Prostate gland (tissue), 2 donors: ENCODE measurements at regions not wholly inside any gene's neighbourhood (a gene's known extent, or its start where the extent isn't known, plus 50 kb on each side); places are given as distances from the start of the nearest gene placed in this dataset.
A peak's percentile ranks its signal among the peaks of the same experiment; 100 is the strongest.

Source experiments
- DNase-seq: peaks from one replicate; pipeline ENCODE4 v3.0.0-alpha.2; 2019; ENCODE audit warnings: low spot score
- H3K27ac ChIP-seq, 2 donors: fragments of 200-600 bp; sonication (generic); 2 replicates each; pipeline ENCODE4 v1.5.1; 2017 to 2019
- H3K27me3 ChIP-seq: fragments of 200-600 bp; sonication (generic); replicated peaks from 2 replicates; pipeline ENCODE4 v1.5.1; 2019; ENCODE audit not compliant: insufficient read depth
- H3K36me3 ChIP-seq, 2 donors: fragments of 200-600 bp; sonication (generic); 1 replicate in 1 of 2; 2 replicates in 1 of 2; pipeline versions ENCODE4 v1.5.1 to v1.8.1; 2017 to 2019
- H3K4me1 ChIP-seq: fragments of 200-600 bp; sonication (generic); replicated peaks from 2 replicates; pipeline ENCODE4 v1.5.1; 2019
- H3K4me3 ChIP-seq, 2 donors: fragments of 200-600 bp; sonication (generic); 2 replicates each; pipeline ENCODE4 v1.5.1; 2017 to 2019
- H3K9me3 ChIP-seq: fragments of 200-600 bp; sonication (generic); 2 replicates; pipeline ENCODE4 v1.5.1; 2017
- POLR2A ChIP-seq: fragments of 450-650 bp; IDR thresholded peaks from one replicate; pipeline ENCODE4 v1.6.1; 2016; ENCODE audit warnings: antibody characterized with exemption, mild to moderate bottlenecking
- POLR2AphosphoS5 ChIP-seq: sonication (generic); formaldehyde crosslinking; IDR thresholded peaks from one replicate; pipeline ENCODE4 v1.6.1; 2017; ENCODE audit warnings: antibody characterized with exemption
- WGBS: methylation state at CpG from one replicate; pipeline ENCODE4 v1.1.5; 2018; 5-methylcytosine and 5-hydroxymethylcytosine counted together
- intact Hi-C: fragments of 100-400 bp; cut with DNase I; formaldehyde crosslinking; loops from one replicate; pipeline ENCODE4 v1.14.2; 2022
- TF ChIP-seq, protein P1 (sequence below), 4 experiments: fragments of 200-600 bp in 2 of 4; fragments of 450-650 bp in 2 of 4; sonication (generic) in 2 of 4; IDR thresholded peaks; 1 replicate in 3 of 4; 2 replicates in 1 of 4; pipeline ENCODE4 v1.5.1; 2016 to 2019; ENCODE audit warnings: antibody characterized with exemption in 4 of 4, mild to moderate bottlenecking in 2 of 4, moderate library complexity in 2 of 4

GRCh38 chr1:209513226-209513625 lies 70.3 kb upstream of the CAMK1G start:
- intact Hi-C loops, result no loop called here
- no peaks in the 10 kb centered on the region for H3K36me3 ChIP-seq
- H3K9me3 ChIP-seq, result no peaks in the 10 kb centered on the region
- H3K27me3 ChIP-seq, result no peaks in the 10 kb centered on the region
- DNase-seq, result no peak
- H3K27ac ChIP-seq, result no peak overlapping the region
- no peak overlapping the region for H3K4me3 ChIP-seq
- TF ChIP-seq, protein P1, sequence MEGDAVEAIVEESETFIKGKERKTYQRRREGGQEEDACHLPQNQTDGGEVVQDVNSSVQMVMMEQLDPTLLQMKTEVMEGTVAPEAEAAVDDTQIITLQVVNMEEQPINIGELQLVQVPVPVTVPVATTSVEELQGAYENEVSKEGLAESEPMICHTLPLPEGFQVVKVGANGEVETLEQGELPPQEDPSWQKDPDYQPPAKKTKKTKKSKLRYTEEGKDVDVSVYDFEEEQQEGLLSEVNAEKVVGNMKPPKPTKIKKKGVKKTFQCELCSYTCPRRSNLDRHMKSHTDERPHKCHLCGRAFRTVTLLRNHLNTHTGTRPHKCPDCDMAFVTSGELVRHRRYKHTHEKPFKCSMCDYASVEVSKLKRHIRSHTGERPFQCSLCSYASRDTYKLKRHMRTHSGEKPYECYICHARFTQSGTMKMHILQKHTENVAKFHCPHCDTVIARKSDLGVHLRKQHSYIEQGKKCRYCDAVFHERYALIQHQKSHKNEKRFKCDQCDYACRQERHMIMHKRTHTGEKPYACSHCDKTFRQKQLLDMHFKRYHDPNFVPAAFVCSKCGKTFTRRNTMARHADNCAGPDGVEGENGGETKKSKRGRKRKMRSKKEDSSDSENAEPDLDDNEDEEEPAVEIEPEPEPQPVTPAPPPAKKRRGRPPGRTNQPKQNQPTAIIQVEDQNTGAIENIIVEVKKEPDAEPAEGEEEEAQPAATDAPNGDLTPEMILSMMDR (IDR thresholded peaks at IDR 0.05), result peak in 2 of 4 experiments; percentile 9 to 35
- TF ChIP-seq POLR2AphosphoS5 (no peak), POLR2A (no peak)
- no peaks in the 10 kb centered on the region for H3K4me1 ChIP-seq
- WGBS, result 57% methylated on average over 5 of the region's 5 CpGs

DNA sequence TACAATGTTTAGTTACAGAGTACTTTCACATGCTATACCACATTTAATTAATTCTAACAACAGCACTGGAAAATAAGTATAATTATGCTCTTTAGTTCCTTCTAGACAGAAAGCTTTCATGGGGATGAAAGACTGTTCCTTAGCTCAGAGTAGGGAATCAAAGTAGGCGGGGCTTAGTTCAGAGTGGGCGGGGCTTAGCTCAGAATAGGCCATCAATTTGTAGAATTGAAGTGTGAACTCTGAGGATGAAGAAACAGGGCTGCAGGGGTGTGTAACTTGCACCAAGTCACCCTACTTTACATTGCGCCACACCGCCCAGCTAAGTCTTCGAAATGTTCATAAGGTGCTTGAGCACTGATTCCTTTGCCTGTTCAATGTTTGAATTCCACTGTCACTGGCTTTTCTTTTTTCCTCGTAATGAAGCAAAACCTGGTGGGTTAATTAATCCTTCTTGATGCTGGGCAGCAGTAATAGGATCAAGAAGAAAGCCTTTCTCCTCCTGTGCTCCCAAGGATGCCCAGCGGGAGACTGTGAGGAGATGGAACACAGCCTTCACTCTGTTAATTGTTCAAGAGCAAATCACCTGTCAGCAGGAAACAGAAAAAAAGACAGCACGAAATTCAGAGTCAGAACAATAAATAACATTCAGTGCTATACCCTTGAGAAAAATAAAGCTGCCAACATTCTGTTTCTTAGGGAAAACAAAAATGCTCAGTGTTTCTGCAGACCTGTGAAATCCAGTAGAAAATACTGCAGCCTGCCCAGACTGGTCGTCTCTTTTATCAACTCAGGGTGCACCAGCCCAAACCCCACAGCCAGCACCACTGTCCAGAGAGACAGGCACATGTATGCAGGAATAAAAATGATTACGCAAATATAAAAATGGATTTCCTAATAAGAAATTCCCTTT lies 66.5 kb upstream of the CAMK1G start:
- 61% methylated on average over 10 of the region's 10 CpGs for WGBS
- no peak for DNase-seq
- H3K4me1 ChIP-seq, result no peaks in the 10 kb centered on the region
- no peaks in the 10 kb centered on the region for H3K27me3 ChIP-seq
- no peak overlapping the region for H3K27ac ChIP-seq
- H3K9me3 ChIP-seq, result no peaks in the 10 kb centered on the region
- no peak overlapping the region for H3K4me3 ChIP-seq
- TF ChIP-seq POLR2AphosphoS5 (no peak), POLR2A (no peak)
- TF ChIP-seq, protein P1 (IDR thresholded peaks at IDR 0.05), result no peak
- intact Hi-C loops, result no loop called here
- no peaks in the 10 kb centered on the region for H3K36me3 ChIP-seq

DNA sequence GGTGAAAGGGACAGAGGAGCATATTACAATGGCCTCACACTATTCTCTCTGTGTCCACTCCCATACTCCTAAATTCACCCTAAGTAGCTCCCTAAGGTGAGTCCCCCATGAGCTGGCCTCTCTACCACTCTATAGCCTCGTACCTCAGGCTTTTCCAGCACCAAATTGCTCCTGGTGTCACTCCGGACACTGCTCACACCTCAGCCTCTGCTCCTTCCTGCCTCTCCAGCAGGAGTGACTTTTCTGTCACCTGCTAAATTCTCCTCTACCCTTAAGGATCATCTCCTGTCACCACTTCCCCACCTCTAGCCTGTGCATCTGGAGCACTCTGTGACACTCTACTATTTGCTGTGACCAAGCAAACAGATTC lies 65.8 kb upstream of the CAMK1G start:
- H3K36me3 ChIP-seq, result no peaks in the 10 kb centered on the region
- H3K27ac ChIP-seq, result no peak overlapping the region
- no peaks in the 10 kb centered on the region for H3K4me1 ChIP-seq
- H3K4me3 ChIP-seq, result no peak overlapping the region
- DNase-seq, result no peak
- WGBS, result 59% methylated on average over 2 of the region's 2 CpGs
- H3K9me3 ChIP-seq, result no peaks in the 10 kb centered on the region
- TF ChIP-seq POLR2AphosphoS5 (no peak), POLR2A (no peak)
- TF ChIP-seq, protein P1 (IDR thresholded peaks at IDR 0.05), result no peak
- no peaks in the 10 kb centered on the region for H3K27me3 ChIP-seq
- intact Hi-C loops, result no loop called here

DNA sequence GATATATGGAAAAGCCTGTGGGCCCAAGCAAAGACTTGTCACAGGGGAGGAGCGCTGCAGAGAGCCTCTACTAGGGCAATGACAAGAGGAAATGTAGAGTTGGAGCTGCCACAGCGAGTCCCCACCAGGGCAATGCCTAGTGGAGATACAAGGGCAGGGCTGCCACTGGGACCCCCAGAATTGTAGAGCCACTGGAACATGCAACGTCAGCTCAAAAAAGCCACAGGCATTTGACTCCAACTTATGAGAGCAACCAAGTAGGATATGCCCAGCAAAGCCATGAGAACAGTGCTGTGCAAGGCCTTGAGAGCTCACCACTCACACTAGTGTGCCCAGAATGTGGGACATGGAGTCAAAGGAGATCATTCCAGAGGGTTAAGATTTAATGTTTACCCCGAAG lies 63.7 kb upstream of the CAMK1G start:
- WGBS, result 94% methylated on average over 4 of the region's 4 CpGs
- H3K27me3 ChIP-seq, result no peaks in the 10 kb centered on the region
- H3K9me3 ChIP-seq, result no peaks in the 10 kb centered on the region
- no peak overlapping the region for H3K4me3 ChIP-seq
- no peak overlapping the region for H3K27ac ChIP-seq
- no peak for TF ChIP-seq POLR2AphosphoS5
- no peak for TF ChIP-seq POLR2A
- TF ChIP-seq, protein P1 (IDR thresholded peaks at IDR 0.05), result no peak
- no peak for DNase-seq
- intact Hi-C loops, result no loop called here
- no peaks in the 10 kb centered on the region for H3K36me3 ChIP-seq
- H3K4me1 ChIP-seq, result no peaks in the 10 kb centered on the region

GRCh38 chr1:209522826-209523225 lies 60.7 kb upstream of the CAMK1G start:
- TF ChIP-seq, protein P1 (IDR thresholded peaks at IDR 0.05), result no peak
- TF ChIP-seq POLR2A (no peak), POLR2AphosphoS5 (no peak)
- DNase-seq, result no peak
- 45% methylated on average over 3 of the region's 3 CpGs for WGBS
- H3K27me3 ChIP-seq, result no peaks in the 10 kb centered on the region
- intact Hi-C loops, result no loop called here
- no peaks in the 10 kb centered on the region for H3K36me3 ChIP-seq
- H3K4me3 ChIP-seq, result no peak overlapping the region
- no peaks in the 10 kb centered on the region for H3K9me3 ChIP-seq
- no peaks in the 10 kb centered on the region for H3K4me1 ChIP-seq
- H3K27ac ChIP-seq, result no peak overlapping the region
